ENCODE measurements at regions not wholly inside any gene's neighbourhood (a gene's known extent, or its start where the extent isn't known, plus 50 kb on each side); places are given as distances from the start of the nearest gene placed in this dataset.

GRCh38 chr11:96755209-96755608 is 365.4 kb downstream of the JRKL start:
- TF ChIP-seq CTCF (IDR thresholded peaks at IDR 0.05), result no peak
- DNase-seq (ENCODE audit: low spot score in 2 of 2), result no peak
- H3K27ac ChIP-seq, result no peak overlapping the region
- H3K27me3 ChIP-seq, result no peaks in the 10 kb centered on the region
- H3K4me3 ChIP-seq, result no peak overlapping the region
- intact Hi-C loops (cut with DNase I), result no loop called here
- no peaks in the 10 kb centered on the region for H3K36me3 ChIP-seq
- no peaks in the 10 kb centered on the region for H3K4me1 ChIP-seq
- no peaks in the 10 kb centered on the region for H3K9me3 ChIP-seq

GRCh38 chr11:96755752-96756151 is 365.9 kb downstream of the JRKL start:
- Histone ChIP-seq H3K27ac (no peak overlapping the region), H3K4me3 (no peak overlapping the region), H3K27me3 (no peaks in the 10 kb centered on the region), H3K36me3 (no peaks in the 10 kb centered on the region), H3K9me3 (no peaks in the 10 kb centered on the region), H3K4me1 (no peaks in the 10 kb centered on the region)
- intact Hi-C loops (cut with DNase I), result no loop called here
- TF ChIP-seq CTCF (IDR thresholded peaks at IDR 0.05), result no peak
- no peak for DNase-seq (ENCODE audit: low spot score in 2 of 2)

GRCh38 chr11:96758957-96759356 is 369.1 kb downstream of the JRKL start:
- Histone ChIP-seq H3K36me3 (no peaks in the 10 kb centered on the region), H3K9me3 (no peaks in the 10 kb centered on the region), H3K27ac (no peak overlapping the region), H3K4me1 (no peaks in the 10 kb centered on the region), H3K27me3 (no peaks in the 10 kb centered on the region), H3K4me3 (no peak overlapping the region)
- no peak for TF ChIP-seq CTCF (IDR thresholded peaks at IDR 0.05)
- no peak for DNase-seq (ENCODE audit: low spot score in 2 of 2)
- intact Hi-C loops (cut with DNase I), result no loop called here

GRCh38 chr11:96760306-96760705 is 370.5 kb downstream of the JRKL start:
- Histone ChIP-seq H3K4me1 (no peaks in the 10 kb centered on the region), H3K36me3 (no peaks in the 10 kb centered on the region), H3K4me3 (no peak overlapping the region), H3K27ac (no peak overlapping the region), H3K9me3 (no peaks in the 10 kb centered on the region), H3K27me3 (no peaks in the 10 kb centered on the region)
- intact Hi-C loops (cut with DNase I), result no loop called here
- TF ChIP-seq CTCF (IDR thresholded peaks at IDR 0.05), result no peak
- DNase-seq (ENCODE audit: low spot score in 2 of 2), result no peak

- no peaks in the 10 kb centered on the region for H3K9me3 ChIP-seq
- DNase-seq (ENCODE audit: low spot score in 2 of 2), result no peak
- H3K36me3 ChIP-seq, result no peaks in the 10 kb centered on the region
- H3K4me1 ChIP-seq, result no peaks in the 10 kb centered on the region
- no peak overlapping the region for H3K27ac ChIP-seq
- no peak for TF ChIP-seq CTCF (IDR thresholded peaks at IDR 0.05)
- no peaks in the 10 kb centered on the region for H3K27me3 ChIP-seq
- intact Hi-C loops (cut with DNase I), result no loop called here
- H3K4me3 ChIP-seq, result no peak overlapping the region
These were observed 371.0 kb downstream of the JRKL start for GRCh38 chr11:96760815-96761214.

GRCh38 chr11:96761451-96761850 is 371.6 kb downstream of the JRKL start:
- Histone ChIP-seq H3K4me3 (no peak overlapping the region), H3K27ac (no peak overlapping the region), H3K4me1 (no peaks in the 10 kb centered on the region), H3K27me3 (no peaks in the 10 kb centered on the region), H3K9me3 (no peaks in the 10 kb centered on the region), H3K36me3 (no peaks in the 10 kb centered on the region)
- no peak for TF ChIP-seq CTCF (IDR thresholded peaks at IDR 0.05)
- intact Hi-C loops (cut with DNase I), result no loop called here
- no peak for DNase-seq (ENCODE audit: low spot score in 2 of 2)

All from ascending aorta (tissue), 2 donors.